ENCODE measurements at regions not wholly inside any gene's neighbourhood (a gene's known extent, or its start where the extent isn't known, plus 50 kb on each side); places are given as distances from the start of the nearest gene placed in this dataset.

- ChIA-PET RAD21 (ENCODE audit: low non-redundant PET in 1 of 2, low total read pairs in 2 of 2, uncharacterized antibody in 2 of 2, unreplicated experiment in 2 of 2) (no interaction called here), POLR2A (no interaction called here), CTCF (no interaction called here)
- Histone ChIP-seq H3K9ac (ENCODE audit: low read length) (no peak overlapping the region), H3K27ac (ENCODE audit: low read depth, low read length) (no peak overlapping the region), H3K79me2 (ENCODE audit: insufficient read depth, low read length) (no peaks in the 10 kb centered on the region), H3K4me3 (replicated peaks in 1 of 2; ENCODE audit: low read depth in 1 of 2, low read length in 2 of 2) (no peak overlapping the region), H3K9me2 (ENCODE audit: insufficient read depth) (no peaks in the 10 kb centered on the region), H3K4me2 (ENCODE audit: low read length) (no peak overlapping the region), H4K20me1 (ENCODE audit: insufficient read depth) (no peaks in the 10 kb centered on the region), H2AFZ (ENCODE audit: low read depth, low read length, poor library complexity, severe bottlenecking) (no peak overlapping the region), H3K4me1 (ENCODE audit: control insufficient read depth in 1 of 2, insufficient read depth in 2 of 2, low read length in 2 of 2) (no peaks in the 10 kb centered on the region), H3K9me3 (ENCODE audit: control insufficient read depth in 1 of 2, insufficient read depth in 1 of 2, low read depth in 1 of 2, low read length in 2 of 2) (no peaks in the 10 kb centered on the region), H3K27me3 (ENCODE audit: insufficient read depth, low read length) (0 out of 2 replicates have a peak, but pooled peaks cover 6% of the 10 kb centered on the region), H3K36me3 (ENCODE audit: control insufficient read depth in 1 of 2, insufficient read depth in 2 of 2, low read length in 2 of 2) (no peaks in the 10 kb centered on the region)
- intact Hi-C loops (cut with micrococcal nuclease): no loop called here
- TF ChIP-seq ELF1 (IDR thresholded peaks at IDR 0.05; ENCODE audit: borderline replicate concordance, low read depth): no peak
- TF ChIP-seq SP1 (IDR thresholded peaks at IDR 0.05; ENCODE audit: low read depth): no peak
- no peak for TF ChIP-seq FOSL1 (IDR thresholded peaks at IDR 0.05; ENCODE audit: low read depth)
- no peak for TF ChIP-seq TCF7L2 (IDR thresholded peaks at IDR 0.05; ENCODE audit: borderline replicate concordance, extremely low read depth, insufficient read depth, insufficient read length)
- no peak for TF ChIP-seq POLR2A (IDR thresholded peaks at IDR 0.05; ENCODE audit: borderline replicate concordance, extremely low read depth, insufficient read depth, insufficient read length)
- TF ChIP-seq JUND (IDR thresholded peaks at IDR 0.05): no peak
- TF ChIP-seq SRF (IDR thresholded peaks at IDR 0.05; ENCODE audit: low read depth): no peak
- TF ChIP-seq ZNF274 (IDR thresholded peaks at IDR 0.05; ENCODE audit: low read depth, low read length): no peak
- TF ChIP-seq EZH2phosphoT487 (IDR thresholded peaks at IDR 0.05; ENCODE audit: borderline replicate concordance): no peak
- no peak for TF ChIP-seq ZFX (IDR thresholded peaks at IDR 0.05)
- ATAC-seq: no peak
- no peak for DNase-seq (ENCODE audit: low read depth, low spot score)
- no TSS peak for BruUV-seq (replicated peaks)
These were observed 105.2 kb upstream of the OR5AK2 start for GRCh38 chr11:56883371-56883987.

- ChIA-PET CTCF (no interaction called here), POLR2A (no interaction called here), RAD21 (ENCODE audit: low non-redundant PET in 1 of 2, low total read pairs in 2 of 2, uncharacterized antibody in 2 of 2, unreplicated experiment in 2 of 2) (no interaction called here)
- Histone ChIP-seq H3K27me3 (ENCODE audit: insufficient read depth, low read length) (no peaks in the 10 kb centered on the region), H3K4me3 (replicated peaks in 1 of 2; ENCODE audit: low read depth in 1 of 2, low read length in 2 of 2) (no peak overlapping the region), H3K9me3 (ENCODE audit: control insufficient read depth in 1 of 2, insufficient read depth in 1 of 2, low read depth in 1 of 2, low read length in 2 of 2) (no peaks in the 10 kb centered on the region), H2AFZ (ENCODE audit: low read depth, low read length, poor library complexity, severe bottlenecking) (no peak overlapping the region), H3K4me2 (ENCODE audit: low read length) (no peak overlapping the region), H3K9me2 (ENCODE audit: insufficient read depth) (no peaks in the 10 kb centered on the region), H3K27ac (ENCODE audit: low read depth, low read length) (no peak overlapping the region), H3K9ac (ENCODE audit: low read length) (no peak overlapping the region), H3K36me3 (ENCODE audit: control insufficient read depth in 1 of 2, insufficient read depth in 2 of 2, low read length in 2 of 2) (no peaks in the 10 kb centered on the region), H3K4me1 (ENCODE audit: control insufficient read depth in 1 of 2, insufficient read depth in 2 of 2, low read length in 2 of 2) (no peaks in the 10 kb centered on the region), H4K20me1 (ENCODE audit: insufficient read depth) (no peaks in the 10 kb centered on the region), H3K79me2 (ENCODE audit: insufficient read depth, low read length) (no peaks in the 10 kb centered on the region)
- no peak for DNase-seq (ENCODE audit: low read depth, low spot score)
- ATAC-seq: no peak
- BruUV-seq (replicated peaks): no TSS peak
- intact Hi-C loops (cut with micrococcal nuclease): no loop called here
- TF ChIP-seq CEBPB (IDR thresholded peaks at IDR 0.05; ENCODE audit: low read depth) (no peak), ZBTB33 (IDR thresholded peaks at IDR 0.05; ENCODE audit: extremely low read depth, insufficient replicate concordance, low read length) (no peak), EZH2 (IDR thresholded peaks at IDR 0.05) (no peak), FOSL1 (IDR thresholded peaks at IDR 0.05; ENCODE audit: low read depth) (no peak), POLR2A (IDR thresholded peaks at IDR 0.05; ENCODE audit: borderline replicate concordance, extremely low read depth, insufficient read depth, insufficient read length) (no peak), MAX (IDR thresholded peaks at IDR 0.05) (no peak), CBX3 (IDR thresholded peaks at IDR 0.05; ENCODE audit: low read depth) (no peak), SP1 (IDR thresholded peaks at IDR 0.05; ENCODE audit: low read depth) (no peak), EZH2phosphoT487 (IDR thresholded peaks at IDR 0.05; ENCODE audit: borderline replicate concordance) (no peak), TCF7L2 (IDR thresholded peaks at IDR 0.05; ENCODE audit: borderline replicate concordance, extremely low read depth, insufficient read depth, insufficient read length) (no peak), ZNF274 (IDR thresholded peaks at IDR 0.05; ENCODE audit: low read depth, low read length) (no peak)
These were observed 112.0 kb upstream of the OR5AK2 start for GRCh38 chr11:56876621-56877275.

Measured in HCT116 (cell line).